Panc1 (cell line): ENCODE measurements at regions not wholly inside any gene's neighbourhood (a gene's known extent, or its start where the extent isn't known, plus 50 kb on each side); places are given as distances from the start of the nearest gene placed in this dataset.
"Not testable (repeated sequence)": the region's sequence is repeated elsewhere in the genome, so short reads cannot be mapped to it uniquely, and the experiment has no call there.

Experiments
- ATAC-seq: fragments of 200-7000 bp; cut with Tn5 transposase; 2 replicates; pipeline ENCODE4 v1.9.1; 2020; ENCODE audit warnings: mild to moderate bottlenecking, moderate library complexity
- BruUV-seq: library from RNA; stranded (reverse); fragments of 400-500 nt; replicated peaks from 2 replicates; lab custom pipeline; 2021; lab: Mats Ljungman, UMichigan
- CTCF ChIA-PET: fragments of 300-600 bp; sonication (Branson Sonifier 250); formaldehyde crosslinking; loops from one replicate; lab custom pipeline; 2022; ENCODE audit warnings: antibody characterized with exemption; lab: Charles Lee
- POLR2A ChIA-PET: fragments of 300-600 bp; sonication (Branson Sonifier 250); formaldehyde crosslinking; loops from one replicate; lab custom pipeline; 2022; ENCODE audit warnings: antibody characterized with exemption; lab: Charles Lee
- DNase-seq: peaks from one replicate; pipeline ENCODE4 v3.0.0-alpha.2; 2010; ENCODE audit warnings: low read depth, low spot score
- H3K27ac ChIP-seq: 2 replicates; pipeline ENCODE4 v1.5.1; 2011; ENCODE audit warnings: mild to moderate bottlenecking, low read length, inconsistent platforms
- H3K27me3 ChIP-seq: fragments of 200-500 bp; sonication (Bioruptor generic); 2 replicates; pipeline ENCODE4 v1.6.0; 2014; ENCODE audit warnings: low read length, inconsistent platforms; ENCODE audit not compliant: control insufficient read depth, insufficient read depth
- H3K36me3 ChIP-seq: fragments of 200-500 bp; sonication (Bioruptor generic); 2 replicates; pipeline ENCODE4 v1.5.1; 2014; ENCODE audit warnings: inconsistent platforms, mild to moderate bottlenecking, low read length, moderate library complexity; ENCODE audit not compliant: control insufficient read depth, insufficient read depth
- H3K4me1 ChIP-seq: 2 replicates; pipeline ENCODE4 v1.5.1; 2011; ENCODE audit warnings: inconsistent platforms, mild to moderate bottlenecking, low read length, moderate library complexity; ENCODE audit not compliant: control insufficient read depth, insufficient read depth
- H3K4me3 ChIP-seq, 2 experiments: 2 replicates each; pipeline ENCODE4 v1.5.1; 2011 to 2012; ENCODE audit warnings: low read depth in 2 of 2, low read length in 2 of 2, mild to moderate bottlenecking in 2 of 2, inconsistent platforms in 1 of 2, moderate library complexity in 1 of 2
- H3K9me3 ChIP-seq: fragments of 200-500 bp; sonication (Bioruptor generic); 2 replicates; pipeline ENCODE4 v1.5.1; 2014; ENCODE audit warnings: low read depth, mild to moderate bottlenecking, inconsistent platforms, low read length, moderate library complexity; ENCODE audit not compliant: control insufficient read depth, insufficient read depth
- POLR2AphosphoS5 ChIP-seq: IDR thresholded peaks from 2 replicates; pipeline ENCODE4 v1.6.1; 2012; ENCODE audit warnings: mild to moderate bottlenecking, low read depth, low read length, moderate library complexity
- SIN3A ChIP-seq: IDR thresholded peaks from 2 replicates; pipeline ENCODE4 v1.6.1; 2012; ENCODE audit warnings: low read depth, mild to moderate bottlenecking, low read length, moderate library complexity, borderline replicate concordance; ENCODE audit not compliant: insufficient read depth
- TCF7L2 ChIP-seq: IDR thresholded peaks from 2 replicates; pipeline ENCODE4 v1.6.1; 2011; ENCODE audit warnings: mild to moderate bottlenecking, low read depth, low read length, inconsistent platforms
- in situ Hi-C: cut with HindIII; loops from 2 replicates; pipeline ENCODE4 v1.10.0; 2016; ENCODE audit warnings: low sequenced_read_pairs, low pct_unique_long_range_greater_than_20kb
- intact Hi-C: fragments of 100-400 bp; cut with micrococcal nuclease; formaldehyde crosslinking; loops from one replicate; pipeline ENCODE4 v1.10.0; 2022; ENCODE audit not compliant: unreplicated experiment
- TF ChIP-seq, protein P1 (sequence below), 2 experiments: IDR thresholded peaks; 2 replicates each; pipeline ENCODE4 v1.6.1; 2011 to 2012; ENCODE audit warnings: low read depth in 2 of 2, control low read depth in 1 of 2, low read length in 1 of 2, mild to moderate bottlenecking in 1 of 2, moderate library complexity in 1 of 2; ENCODE audit not compliant: insufficient read depth in 1 of 2
- TF ChIP-seq, protein P2 (sequence below): fragments of 450-650 bp; IDR thresholded peaks from 2 replicates; pipeline ENCODE4 v1.5.1; 2017; ENCODE audit warnings: mild to moderate bottlenecking

DNA sequence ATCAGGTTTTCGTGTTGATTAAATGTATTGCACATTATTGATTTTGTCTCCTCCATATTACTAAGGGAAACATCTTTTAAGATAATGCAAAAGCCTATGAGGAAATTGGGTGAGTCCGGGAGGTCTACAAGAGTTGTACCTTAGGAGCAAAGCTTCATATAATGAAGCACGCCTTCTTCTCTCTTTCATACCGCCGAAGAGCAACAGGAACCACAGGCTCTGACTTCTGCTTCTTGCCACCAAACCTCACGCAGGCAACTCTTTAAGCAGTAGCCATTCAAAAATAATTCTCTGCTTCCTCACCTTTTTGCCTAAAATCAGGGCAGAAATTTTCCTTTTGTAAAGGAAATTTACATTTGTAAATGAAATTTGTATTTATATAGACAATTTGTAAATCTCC is 139.6 kb downstream of the SPRY1 start:
- TF ChIP-seq SIN3A = no peak
- TF ChIP-seq TCF7L2 = no peak
- TF ChIP-seq, protein P1, sequence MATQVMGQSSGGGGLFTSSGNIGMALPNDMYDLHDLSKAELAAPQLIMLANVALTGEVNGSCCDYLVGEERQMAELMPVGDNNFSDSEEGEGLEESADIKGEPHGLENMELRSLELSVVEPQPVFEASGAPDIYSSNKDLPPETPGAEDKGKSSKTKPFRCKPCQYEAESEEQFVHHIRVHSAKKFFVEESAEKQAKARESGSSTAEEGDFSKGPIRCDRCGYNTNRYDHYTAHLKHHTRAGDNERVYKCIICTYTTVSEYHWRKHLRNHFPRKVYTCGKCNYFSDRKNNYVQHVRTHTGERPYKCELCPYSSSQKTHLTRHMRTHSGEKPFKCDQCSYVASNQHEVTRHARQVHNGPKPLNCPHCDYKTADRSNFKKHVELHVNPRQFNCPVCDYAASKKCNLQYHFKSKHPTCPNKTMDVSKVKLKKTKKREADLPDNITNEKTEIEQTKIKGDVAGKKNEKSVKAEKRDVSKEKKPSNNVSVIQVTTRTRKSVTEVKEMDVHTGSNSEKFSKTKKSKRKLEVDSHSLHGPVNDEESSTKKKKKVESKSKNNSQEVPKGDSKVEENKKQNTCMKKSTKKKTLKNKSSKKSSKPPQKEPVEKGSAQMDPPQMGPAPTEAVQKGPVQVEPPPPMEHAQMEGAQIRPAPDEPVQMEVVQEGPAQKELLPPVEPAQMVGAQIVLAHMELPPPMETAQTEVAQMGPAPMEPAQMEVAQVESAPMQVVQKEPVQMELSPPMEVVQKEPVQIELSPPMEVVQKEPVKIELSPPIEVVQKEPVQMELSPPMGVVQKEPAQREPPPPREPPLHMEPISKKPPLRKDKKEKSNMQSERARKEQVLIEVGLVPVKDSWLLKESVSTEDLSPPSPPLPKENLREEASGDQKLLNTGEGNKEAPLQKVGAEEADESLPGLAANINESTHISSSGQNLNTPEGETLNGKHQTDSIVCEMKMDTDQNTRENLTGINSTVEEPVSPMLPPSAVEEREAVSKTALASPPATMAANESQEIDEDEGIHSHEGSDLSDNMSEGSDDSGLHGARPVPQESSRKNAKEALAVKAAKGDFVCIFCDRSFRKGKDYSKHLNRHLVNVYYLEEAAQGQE (IDR thresholded peaks at IDR 0.05; ENCODE audit: insufficient read depth in 1 of 2, low read depth in 2 of 2, low read length in 1 of 2) = no peak
- TF ChIP-seq POLR2AphosphoS5 = no peak
- TF ChIP-seq, protein P2, sequence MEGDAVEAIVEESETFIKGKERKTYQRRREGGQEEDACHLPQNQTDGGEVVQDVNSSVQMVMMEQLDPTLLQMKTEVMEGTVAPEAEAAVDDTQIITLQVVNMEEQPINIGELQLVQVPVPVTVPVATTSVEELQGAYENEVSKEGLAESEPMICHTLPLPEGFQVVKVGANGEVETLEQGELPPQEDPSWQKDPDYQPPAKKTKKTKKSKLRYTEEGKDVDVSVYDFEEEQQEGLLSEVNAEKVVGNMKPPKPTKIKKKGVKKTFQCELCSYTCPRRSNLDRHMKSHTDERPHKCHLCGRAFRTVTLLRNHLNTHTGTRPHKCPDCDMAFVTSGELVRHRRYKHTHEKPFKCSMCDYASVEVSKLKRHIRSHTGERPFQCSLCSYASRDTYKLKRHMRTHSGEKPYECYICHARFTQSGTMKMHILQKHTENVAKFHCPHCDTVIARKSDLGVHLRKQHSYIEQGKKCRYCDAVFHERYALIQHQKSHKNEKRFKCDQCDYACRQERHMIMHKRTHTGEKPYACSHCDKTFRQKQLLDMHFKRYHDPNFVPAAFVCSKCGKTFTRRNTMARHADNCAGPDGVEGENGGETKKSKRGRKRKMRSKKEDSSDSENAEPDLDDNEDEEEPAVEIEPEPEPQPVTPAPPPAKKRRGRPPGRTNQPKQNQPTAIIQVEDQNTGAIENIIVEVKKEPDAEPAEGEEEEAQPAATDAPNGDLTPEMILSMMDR = no peak
- no peaks in the 10 kb centered on the region for H3K9me3 ChIP-seq
- intact Hi-C loops (no loop called here), in situ Hi-C loops (no loop called here)
- ChIA-PET POLR2A (no interaction called here), CTCF (no interaction called here)
- H3K4me3 ChIP-seq = no peak overlapping the region
- H3K36me3 ChIP-seq = no peaks in the 10 kb centered on the region
- H3K27ac ChIP-seq = peak overlapping the region; percentile 66
- H3K27me3 ChIP-seq = no peaks in the 10 kb centered on the region
- BruUV-seq = no TSS peak
- DNase-seq = no peak
- no peaks in the 10 kb centered on the region for H3K4me1 ChIP-seq
- no peak for ATAC-seq

DNA sequence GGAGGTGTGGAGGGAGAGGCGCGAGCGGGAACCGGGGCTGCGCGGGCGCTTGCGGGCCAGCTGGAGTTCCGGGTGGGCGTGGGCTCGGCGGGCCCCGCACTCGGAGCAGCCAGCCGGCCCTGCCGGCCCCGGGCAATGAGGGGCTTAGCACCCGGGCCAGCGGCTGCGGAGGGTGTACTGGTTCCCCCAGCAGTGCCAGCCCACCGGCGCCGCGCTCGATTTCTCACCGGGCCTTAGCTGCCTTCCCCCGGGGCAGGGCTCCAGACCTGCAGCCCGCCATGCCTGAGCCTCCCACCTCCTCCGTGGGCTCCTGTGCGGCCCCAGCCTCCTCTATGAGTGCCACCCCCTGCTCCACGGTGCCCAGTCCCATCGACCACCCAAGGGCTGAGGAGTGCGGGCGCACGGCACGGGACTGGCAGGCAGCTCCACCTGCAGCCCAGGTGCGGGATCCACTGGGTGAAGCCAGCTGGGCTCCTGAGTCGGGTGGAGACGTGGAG is 141.4 kb downstream of the SPRY1 start:
- H3K27ac ChIP-seq, CTCF ChIA-PET, intact Hi-C loops, POLR2A ChIA-PET, H3K9me3 ChIP-seq, H3K4me3 ChIP-seq, BruUV-seq, H3K36me3 ChIP-seq, in situ Hi-C loops, ATAC-seq, H3K27me3 ChIP-seq, H3K4me1 ChIP-seq, DNase-seq: not testable (repeated sequence)

DNA sequence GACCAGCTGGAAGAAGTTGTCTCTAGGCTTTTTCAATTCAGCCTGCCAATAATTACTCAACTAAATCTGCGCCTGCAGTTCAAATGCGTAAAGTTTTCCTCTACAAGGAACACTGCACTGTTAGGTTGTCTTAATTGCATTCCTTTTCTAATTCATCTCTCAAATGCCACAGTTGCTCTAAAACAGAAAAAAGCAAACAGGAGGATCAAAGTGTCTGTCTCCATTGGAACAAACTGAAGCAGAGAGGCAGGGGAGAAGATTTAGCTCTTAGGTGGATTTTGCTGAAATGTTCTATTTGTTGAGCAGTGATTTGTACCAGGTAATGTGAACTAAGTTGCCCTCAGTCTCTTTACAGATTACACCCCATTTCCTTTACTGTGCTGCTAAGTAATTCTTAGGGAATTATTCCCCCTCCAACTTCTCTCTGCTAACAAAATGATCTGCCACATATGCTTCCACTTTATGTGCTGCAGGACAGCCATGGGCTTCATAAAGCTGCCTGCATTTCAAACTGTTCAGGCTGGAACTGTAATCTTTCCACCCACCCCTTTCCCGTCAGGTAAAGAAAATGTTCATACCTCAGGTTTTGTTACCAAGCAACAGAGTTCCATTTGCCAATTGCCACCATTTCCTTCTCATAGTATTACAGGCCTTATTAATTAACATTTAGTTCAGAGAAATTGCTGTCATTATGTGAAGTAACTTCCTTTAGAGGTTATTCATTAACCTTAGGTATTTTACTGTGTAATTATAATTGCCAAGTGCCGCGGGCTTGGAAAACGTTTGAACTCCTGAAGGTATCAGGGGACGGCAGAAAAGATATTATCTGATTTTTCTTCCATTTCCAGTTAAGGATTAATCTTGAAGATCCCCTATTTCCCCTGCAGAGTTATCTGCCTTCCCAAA is 149.3 kb downstream of the SPRY1 start:
- in situ Hi-C loops (no loop called here), intact Hi-C loops (no loop called here)
- ChIA-PET CTCF (no interaction called here), POLR2A (interaction anchor here (0.8 kb wide), 1 partner anchor 15 kb away, joined by 3 read pairs; no protein-coding TSS in a partner anchor)
- no peaks in the 10 kb centered on the region for H3K27me3 ChIP-seq
- no TSS peak for BruUV-seq
- DNase-seq = no peak
- H3K27ac ChIP-seq = peak overlapping the region; percentile 88
- no peak overlapping the region for H3K4me3 ChIP-seq
- no peaks in the 10 kb centered on the region for H3K36me3 ChIP-seq
- no peaks in the 10 kb centered on the region for H3K9me3 ChIP-seq
- TF ChIP-seq TCF7L2 = no peak
- TF ChIP-seq, protein P2 = no peak
- TF ChIP-seq SIN3A = no peak
- TF ChIP-seq, protein P1 (IDR thresholded peaks at IDR 0.05; ENCODE audit: insufficient read depth in 1 of 2, low read depth in 2 of 2, low read length in 1 of 2) = no peak
- no peak for TF ChIP-seq POLR2AphosphoS5
- peak; percentile 43; the same call in 1 of the 2 replicates for ATAC-seq
- H3K4me1 ChIP-seq = peaks cover 20% of the 10 kb centered on the region
